Spinal cord (tissue), 9 donors: ENCODE measurements at regions not wholly inside any gene's neighbourhood (a gene's known extent, or its start where the extent isn't known, plus 50 kb on each side); places are given as distances from the start of the nearest gene placed in this dataset.
"Not testable (repeated sequence)": the region's sequence is repeated elsewhere in the genome, so short reads cannot be mapped to it uniquely, and the experiment has no call there.

Experiments
- DNase-seq, 6 donors: peaks; one replicate each; pipeline versions ENCODE4 v3.0.0 to v3.0.0-alpha.2; 2013 to 2015; ENCODE audit warnings: low spot score in 6 of 6, low read depth in 4 of 6
- H3K27ac ChIP-seq: one replicate; pipeline ENCODE4 v1.5.1; 2013; ENCODE audit warnings: low read depth, low read length, control low read depth
- H3K27me3 ChIP-seq: one replicate; pipeline ENCODE4 v1.6.1; 2013; ENCODE audit warnings: low read length; ENCODE audit not compliant: control insufficient read depth, insufficient read depth
- H3K36me3 ChIP-seq: one replicate; pipeline ENCODE4 v1.6.1; 2013; ENCODE audit warnings: low read length; ENCODE audit not compliant: control insufficient read depth, insufficient read depth
- H3K4me1 ChIP-seq: one replicate; pipeline ENCODE4 v1.6.1; 2013; ENCODE audit warnings: low read length; ENCODE audit not compliant: control insufficient read depth, insufficient read depth
- H3K4me3 ChIP-seq: one replicate; pipeline ENCODE4 v1.5.1; 2013; ENCODE audit warnings: low read depth, low read length, control low read depth
- H3K9me3 ChIP-seq: one replicate; pipeline ENCODE4 v1.6.1; 2013; ENCODE audit warnings: low read length; ENCODE audit not compliant: control insufficient read depth, insufficient read depth
- WGBS: methylation state at CpG from one replicate; pipeline ENCODE4 v1.1.5; 2013; ENCODE audit warnings: missing lambda C conversion rate; ENCODE audit not compliant: insufficient coverage; 5-methylcytosine and 5-hydroxymethylcytosine counted together
- donor health status: healthy.

GRCh38 chr5:116872486-116872885 is 297.9 kb upstream of the SEMA6A start:
- H3K9me3 ChIP-seq = peaks cover 2% of the 10 kb centered on the region
- H3K27ac ChIP-seq = no peak overlapping the region
- no peaks in the 10 kb centered on the region for H3K27me3 ChIP-seq
- DNase-seq = no peak
- WGBS = no CpG with 5 or more reads among the region's 2 CpGs
- no peak overlapping the region for H3K4me3 ChIP-seq
- no peaks in the 10 kb centered on the region for H3K4me1 ChIP-seq
- H3K36me3 ChIP-seq = no peaks in the 10 kb centered on the region

GRCh38 chr5:116867825-116868224 is 293.2 kb upstream of the SEMA6A start:
- not testable (repeated sequence) for H3K4me3 ChIP-seq, H3K9me3 ChIP-seq, DNase-seq, H3K27me3 ChIP-seq, H3K4me1 ChIP-seq, H3K27ac ChIP-seq, H3K36me3 ChIP-seq
- 83% methylated on average over 6 of the region's 6 CpGs for WGBS

- Histone ChIP-seq H3K27ac (no peak overlapping the region), H3K9me3 (peaks cover 2% of the 10 kb centered on the region), H3K4me1 (peaks cover 4% of the 10 kb centered on the region), H3K4me3 (no peak overlapping the region), H3K36me3 (no peaks in the 10 kb centered on the region), H3K27me3 (no peaks in the 10 kb centered on the region)
- DNase-seq = no peak
- WGBS = 20% methylated on average over 1 of the region's 2 CpGs
These were observed 291.0 kb upstream of the SEMA6A start for GRCh38 chr5:116865651-116866050.

GRCh38 chr5:116864838-116865190 is 290.2 kb upstream of the SEMA6A start:
- Histone ChIP-seq H3K4me3 (no peak overlapping the region), H3K27me3 (no peaks in the 10 kb centered on the region), H3K36me3 (no peaks in the 10 kb centered on the region), H3K27ac (no peak overlapping the region), H3K4me1 (peaks cover 4% of the 10 kb centered on the region), H3K9me3 (peaks cover 2% of the 10 kb centered on the region)
- DNase-seq = no peak

- 7% methylated on average over 5 of the region's 9 CpGs for WGBS
- Histone ChIP-seq H3K27ac (no peak overlapping the region), H3K9me3 (no peaks in the 10 kb centered on the region), H3K4me1 (peaks cover 4% of the 10 kb centered on the region), H3K36me3 (no peaks in the 10 kb centered on the region), H3K27me3 (no peaks in the 10 kb centered on the region), H3K4me3 (no peak overlapping the region)
- peak in 5 of 6 donors; percentile 42 to 89 (median 59) for DNase-seq
These were observed 289.7 kb upstream of the SEMA6A start for GRCh38 chr5:116864157-116864837.

GRCh38 chr5:116862632-116863455 is 288.2 kb upstream of the SEMA6A start:
- Histone ChIP-seq H3K36me3 (no peaks in the 10 kb centered on the region), H3K9me3 (no peaks in the 10 kb centered on the region), H3K27ac (no peak overlapping the region), H3K27me3 (no peaks in the 10 kb centered on the region), H3K4me3 (no peak overlapping the region), H3K4me1 (peaks cover 4% of the 10 kb centered on the region)
- DNase-seq = no peak
- 92% methylated on average over 6 of the region's 10 CpGs for WGBS

- no peak overlapping the region for H3K4me3 ChIP-seq
- H3K27ac ChIP-seq = no peak overlapping the region
- H3K4me1 ChIP-seq = peaks cover 4% of the 10 kb centered on the region
- WGBS = 90% methylated on average over 1 of the region's 2 CpGs
- no peak for DNase-seq
- no peaks in the 10 kb centered on the region for H3K36me3 ChIP-seq
- H3K27me3 ChIP-seq = no peaks in the 10 kb centered on the region
- H3K9me3 ChIP-seq = no peaks in the 10 kb centered on the region
These were observed 287.0 kb upstream of the SEMA6A start for GRCh38 chr5:116861666-116862065.

- Histone ChIP-seq H3K4me3 (no peak overlapping the region), H3K9me3 (no peaks in the 10 kb centered on the region)
These were observed 286.5 kb upstream of the SEMA6A start for GRCh38 chr5:116861097-116861496.

GRCh38 chr5:116859666-116860320 is 285.2 kb upstream of the SEMA6A start:
- H3K9me3 ChIP-seq = no peaks in the 10 kb centered on the region
- no peak overlapping the region for H3K4me3 ChIP-seq
- H3K36me3 ChIP-seq = no peaks in the 10 kb centered on the region
- no peak for DNase-seq
- H3K4me1 ChIP-seq = peaks cover 4% of the 10 kb centered on the region
- no peak overlapping the region for H3K27ac ChIP-seq
- no peaks in the 10 kb centered on the region for H3K27me3 ChIP-seq
- WGBS = no CpG with 5 or more reads among the region's 4 CpGs

More at GRCh38 chr5:116861097-116861496, 286.5 kb upstream of the SEMA6A start:
- no peak overlapping the region for H3K27ac ChIP-seq
- H3K27me3 ChIP-seq = no peaks in the 10 kb centered on the region
- H3K4me1 ChIP-seq = peaks cover 4% of the 10 kb centered on the region
- WGBS = 96% methylated on average over 2 of the region's 3 CpGs
- DNase-seq = no peak
- no peaks in the 10 kb centered on the region for H3K36me3 ChIP-seq
